Neural cell (in vitro differentiated cells): ENCODE measurements at regions not wholly inside any gene's neighbourhood (a gene's known extent, or its start where the extent isn't known, plus 50 kb on each side); places are given as distances from the start of the nearest gene placed in this dataset.

ENCODE experiments used
- H2AFZ ChIP-seq: fragments of 200-600, 300-800 bp; sonication (generic), shearing (Covaris generic); 2 replicates; pipeline ENCODE4 v1.6.0; 2014; ENCODE audit warnings: low read depth, mild to moderate bottlenecking, antibody characterized with exemption, low read length, moderate library complexity
- H3F3A ChIP-seq: fragments of 200-600 bp; shearing (Covaris generic); 2 replicates; pipeline ENCODE4 v1.6.1; 2016; ENCODE audit warnings: mild to moderate bottlenecking, moderate library complexity, mixed read lengths, antibody characterized with exemption, low read length; ENCODE audit not compliant: insufficient read depth, poor library complexity, severe bottlenecking
- H3K27ac ChIP-seq: fragments of 200-600, 300-800 bp; sonication (generic), shearing (Covaris generic); 2 replicates; pipeline ENCODE4 v1.5.1; 2014; ENCODE audit warnings: mild to moderate bottlenecking, low read length, moderate library complexity
- H3K27me3 ChIP-seq: fragments of 300-800, 200-600 bp; sonication (generic), shearing (Covaris generic); 2 replicates; pipeline ENCODE4 v1.6.0; 2014; ENCODE audit warnings: mild to moderate bottlenecking, low read depth, low read length, moderate library complexity; ENCODE audit not compliant: insufficient read depth
- H3K36me3 ChIP-seq: fragments of 300-800, 200-600 bp; sonication (generic), shearing (Covaris generic); 2 replicates; pipeline ENCODE4 v1.5.1; 2014; ENCODE audit warnings: mild to moderate bottlenecking, antibody characterized with exemption, low read length, moderate library complexity; ENCODE audit not compliant: insufficient read depth
- H3K4me2 ChIP-seq: fragments of 300-800, 200-600 bp; sonication (generic), shearing (Covaris generic); 2 replicates; pipeline ENCODE4 v1.6.0; 2014; ENCODE audit warnings: mild to moderate bottlenecking, low read length
- H3K4me3 ChIP-seq: fragments of 300-800, 200-600 bp; sonication (generic), shearing (Covaris generic); 2 replicates; pipeline ENCODE4 v1.5.1; 2014; ENCODE audit warnings: mild to moderate bottlenecking, low read length, moderate library complexity
- H3K79me2 ChIP-seq: fragments of 200-600 bp; shearing (Covaris generic); replicated peaks from 2 replicates; pipeline ENCODE4 v1.6.0; 2014; ENCODE audit warnings: mild to moderate bottlenecking, low read length, moderate library complexity; ENCODE audit not compliant: insufficient read depth
- H3K9ac ChIP-seq: fragments of 300-800, 200-600 bp; sonication (generic), shearing (Covaris generic); 2 replicates; pipeline ENCODE4 v1.6.1; 2016; ENCODE audit warnings: mild to moderate bottlenecking, low read length, mixed read lengths
- H3K9me2 ChIP-seq: fragments of 200-600 bp; shearing (Covaris generic); 2 replicates; pipeline ENCODE4 v1.6.1; 2016; ENCODE audit warnings: mild to moderate bottlenecking, low read length, mixed read lengths; ENCODE audit not compliant: insufficient read depth
- H3K9me3 ChIP-seq: fragments of 200-600, 300-800 bp; sonication (generic), shearing (Covaris generic); 2 replicates; pipeline ENCODE4 v1.6.1; 2016; ENCODE audit warnings: mild to moderate bottlenecking, mixed run types, low read length, moderate library complexity, mixed read lengths
- H4K20me1 ChIP-seq: fragments of 200-600 bp; shearing (Covaris generic); 2 replicates; pipeline ENCODE4 v1.6.1; 2016; ENCODE audit warnings: mild to moderate bottlenecking, mixed run types; ENCODE audit not compliant: insufficient read depth
- CTCF ChIP-seq: fragments of 450-650 bp; IDR thresholded peaks from 2 replicates; pipeline ENCODE4 v1.5.1; 2014; ENCODE audit warnings: antibody characterized with exemption, mild to moderate bottlenecking, moderate library complexity; ENCODE audit not compliant: poor library complexity, severe bottlenecking
- EP300 ChIP-seq: fragments of 450-650 bp; conservative IDR thresholded peaks from 2 replicates; pipeline ENCODE4 v1.6.1; 2014; ENCODE audit warnings: antibody characterized with exemption, mild to moderate bottlenecking, moderate library complexity; ENCODE audit not compliant: poor library complexity, severe bottlenecking
- EZH2 ChIP-seq: fragments of 200-600, 300-800 bp; shearing (Covaris generic), sonication (generic); IDR thresholded peaks from 2 replicates; pipeline ENCODE4 v1.6.1; 2014; ENCODE audit warnings: antibody characterized with exemption, low read length, borderline replicate concordance, mild to moderate bottlenecking; ENCODE audit not compliant: insufficient read depth, poor library complexity, severe bottlenecking
- MXI1 ChIP-seq: fragments of 450-650 bp; conservative IDR thresholded peaks from 2 replicates; pipeline ENCODE4 v1.6.1; 2014; ENCODE audit warnings: antibody characterized with exemption, mild to moderate bottlenecking; ENCODE audit not compliant: poor library complexity, severe bottlenecking
- POLR2AphosphoS5 ChIP-seq: IDR thresholded peaks from 2 replicates; pipeline ENCODE4 v1.6.1; 2012
- RAD21 ChIP-seq: fragments of 450-650 bp; conservative IDR thresholded peaks from 2 replicates; pipeline ENCODE4 v1.6.1; 2014; ENCODE audit warnings: antibody characterized with exemption, mild to moderate bottlenecking, moderate library complexity
- REST ChIP-seq: IDR thresholded peaks from 2 replicates; pipeline ENCODE4 v1.6.1; 2012; ENCODE audit warnings: borderline replicate concordance
- SMC3 ChIP-seq: fragments of 450-650 bp; conservative IDR thresholded peaks from 2 replicates; pipeline ENCODE4 v1.6.1; 2014; ENCODE audit warnings: antibody characterized with exemption, mild to moderate bottlenecking, moderate library complexity; ENCODE audit not compliant: poor library complexity
- TAF1 ChIP-seq: IDR thresholded peaks from 2 replicates; pipeline ENCODE4 v1.6.1; 2012; ENCODE audit warnings: low read depth

GRCh38 chr3:82596805-82597204, 835.4 kb upstream of the GBE1 start:
- Histone ChIP-seq H3K9ac (no peak overlapping the region), H3K36me3 (no peaks in the 10 kb centered on the region), H3K9me2 (no peaks in the 10 kb centered on the region), H3F3A (no peaks in the 10 kb centered on the region), H3K27me3 (no peaks in the 10 kb centered on the region), H3K79me2 (no peaks in the 10 kb centered on the region), H3K4me3 (no peak overlapping the region), H3K4me2 (no peak overlapping the region), H3K9me3 (no peaks in the 10 kb centered on the region), H4K20me1 (no peaks in the 10 kb centered on the region), H2AFZ (no peak overlapping the region), H3K27ac (no peak overlapping the region)
- TF ChIP-seq SMC3 (no peak), EZH2 (no peak), CTCF (no peak), RAD21 (no peak), TAF1 (no peak), EP300 (no peak), MXI1 (no peak), POLR2AphosphoS5 (no peak), REST (no peak)

- H4K20me1 ChIP-seq = no peaks in the 10 kb centered on the region
- H3K4me3 ChIP-seq = no peak overlapping the region
- no peaks in the 10 kb centered on the region for H3K9me2 ChIP-seq
- H3K27ac ChIP-seq = no peak overlapping the region
- H3K9me3 ChIP-seq = no peaks in the 10 kb centered on the region
- no peaks in the 10 kb centered on the region for H3F3A ChIP-seq
- no peak overlapping the region for H2AFZ ChIP-seq
- no peaks in the 10 kb centered on the region for H3K36me3 ChIP-seq
- H3K27me3 ChIP-seq = no peaks in the 10 kb centered on the region
- no peaks in the 10 kb centered on the region for H3K79me2 ChIP-seq
- TF ChIP-seq MXI1 = no peak
- no peak for TF ChIP-seq POLR2AphosphoS5
- TF ChIP-seq CTCF = no peak
- no peak for TF ChIP-seq EZH2
- no peak for TF ChIP-seq EP300
- TF ChIP-seq REST = no peak
- H3K9ac ChIP-seq = no peak overlapping the region
- H3K4me2 ChIP-seq = no peak overlapping the region
Observed at GRCh38 chr3:82595530-82595929, 834.1 kb upstream of the GBE1 start.
